HL-60 (cell line): ENCODE measurements at regions not wholly inside any gene's neighbourhood (a gene's known extent, or its start where the extent isn't known, plus 50 kb on each side); places are given as distances from the start of the nearest gene placed in this dataset.

Experiments used
- DNase-seq, 2 experiments: peaks; one replicate each; pipeline ENCODE4 v3.0.0-alpha.2; 2010 to 2020; ENCODE audit warnings: low read depth in 1 of 2, low spot score in 1 of 2
- H3K27ac ChIP-seq: fragments of 250-450 bp; sonication (Bioruptor Pico); replicated peaks from 2 replicates; pipeline ENCODE4 v1.5.1; 2020; ENCODE audit warnings: mild to moderate bottlenecking, moderate library complexity
- H3K27me3 ChIP-seq: fragments of 250-450 bp; sonication (Bioruptor Pico); 2 replicates; pipeline ENCODE4 v1.5.1; 2021; ENCODE audit warnings: mild to moderate bottlenecking, moderate library complexity; ENCODE audit not compliant: insufficient read depth, poor library complexity, severe bottlenecking
- H3K4me3 ChIP-seq: replicated peaks from 2 replicates; pipeline ENCODE4 v1.5.1; 2011; ENCODE audit warnings: mild to moderate bottlenecking, control low read depth, low read length; ENCODE audit not compliant: insufficient read depth
- CTCF ChIP-seq: IDR thresholded peaks from one replicate; pipeline ENCODE4 v1.5.1; 2011; ENCODE audit warnings: low read length, control low read depth, inconsistent platforms; ENCODE audit not compliant: insufficient read depth
- GABPA ChIP-seq: IDR thresholded peaks from 2 replicates; pipeline ENCODE4 v1.6.1; 2012; ENCODE audit warnings: low read depth
- POLR2AphosphoS5 ChIP-seq: IDR thresholded peaks from 2 replicates; pipeline ENCODE4 v1.6.1; 2012; ENCODE audit warnings: low read depth
- REST ChIP-seq: IDR thresholded peaks from 2 replicates; pipeline ENCODE4 v1.6.1; 2012; ENCODE audit warnings: low read depth; ENCODE audit not compliant: insufficient replicate concordance
- SPI1 ChIP-seq: IDR thresholded peaks from 2 replicates; pipeline ENCODE4 v1.6.1; 2012; ENCODE audit warnings: low read depth, mild to moderate bottlenecking, borderline replicate concordance

- H3K27me3 ChIP-seq = no peaks in the 10 kb centered on the region
- TF ChIP-seq SPI1 (no peak), GABPA (no peak), CTCF (no peak), POLR2AphosphoS5 (no peak)
- no peak overlapping the region for H3K27ac ChIP-seq
- no peak overlapping the region for H3K4me3 ChIP-seq
- DNase-seq = no peak
These were observed 1058.1 kb upstream of the TMPRSS15 start for GRCh38 chr21:19461481-19462205.

- TF ChIP-seq GABPA (no peak), SPI1 (no peak)
- no peak overlapping the region for H3K27ac ChIP-seq
- no peak for DNase-seq
- no peak overlapping the region for H3K4me3 ChIP-seq
- H3K27me3 ChIP-seq = no peaks in the 10 kb centered on the region
These were observed 1060.4 kb upstream of the TMPRSS15 start for GRCh38 chr21:19463966-19464365.

GRCh38 chr21:19468991-19469715, 1065.6 kb upstream of the TMPRSS15 start:
- TF ChIP-seq CTCF (no peak), GABPA (no peak), REST (no peak), SPI1 (no peak), POLR2AphosphoS5 (no peak)
- no peaks in the 10 kb centered on the region for H3K27me3 ChIP-seq
- no peak overlapping the region for H3K4me3 ChIP-seq
- no peak for DNase-seq
- H3K27ac ChIP-seq = no peak overlapping the region

GRCh38 chr21:19475525-19475924, 1071.9 kb upstream of the TMPRSS15 start:
- H3K27me3 ChIP-seq = no peaks in the 10 kb centered on the region
- no peak for DNase-seq

More at GRCh38 chr21:19475525-19475924, 1071.9 kb upstream of the TMPRSS15 start:
- H3K27ac ChIP-seq = no peak overlapping the region
- TF ChIP-seq REST (no peak), GABPA (no peak), POLR2AphosphoS5 (no peak), CTCF (no peak), SPI1 (no peak)
- no peak overlapping the region for H3K4me3 ChIP-seq
